SK-N-SH (cell line): ENCODE measurements at regions not wholly inside any gene's neighbourhood (a gene's known extent, or its start where the extent isn't known, plus 50 kb on each side); places are given as distances from the start of the nearest gene placed in this dataset.

ENCODE experiments used
- NRF1 ChIP-seq: IDR thresholded peaks from 2 replicates; pipeline ENCODE4 v1.6.1; 2012; ENCODE audit warnings: low read depth, mild to moderate bottlenecking, low read length
- POLR2AphosphoS5 ChIP-seq: IDR thresholded peaks from 2 replicates; pipeline ENCODE4 v1.6.1; 2012; ENCODE audit warnings: low read depth, low read length
- RAD21 ChIP-seq: IDR thresholded peaks from 2 replicates; pipeline ENCODE4 v1.6.1; 2012; ENCODE audit warnings: mild to moderate bottlenecking, low read length
- RCOR1 ChIP-seq: fragments of 150-350 bp; IDR thresholded peaks from 2 replicates; pipeline ENCODE4 v1.6.1; 2017; ENCODE audit warnings: antibody characterized with exemption, low read length
- REST ChIP-seq: IDR thresholded peaks from 2 replicates; pipeline ENCODE4 v1.6.1; 2012; ENCODE audit warnings: mild to moderate bottlenecking, low read depth, low read length, moderate library complexity
- TAF1 ChIP-seq: IDR thresholded peaks from 2 replicates; pipeline ENCODE4 v1.6.1; 2012; ENCODE audit warnings: low read depth, mild to moderate bottlenecking, low read length, moderate library complexity, borderline replicate concordance
- USF2 ChIP-seq: fragments of 150-350 bp; IDR thresholded peaks from 2 replicates; pipeline ENCODE4 v1.6.1; 2017; ENCODE audit warnings: antibody characterized with exemption, low read length, low read depth, borderline replicate concordance
- TF ChIP-seq, protein P1 (sequence below): fragments of 200-600 bp; sonication (generic); IDR thresholded peaks from 2 replicates; pipeline ENCODE4 v1.6.1; 2017; ENCODE audit warnings: antibody characterized with exemption, mild to moderate bottlenecking, moderate library complexity

DNA sequence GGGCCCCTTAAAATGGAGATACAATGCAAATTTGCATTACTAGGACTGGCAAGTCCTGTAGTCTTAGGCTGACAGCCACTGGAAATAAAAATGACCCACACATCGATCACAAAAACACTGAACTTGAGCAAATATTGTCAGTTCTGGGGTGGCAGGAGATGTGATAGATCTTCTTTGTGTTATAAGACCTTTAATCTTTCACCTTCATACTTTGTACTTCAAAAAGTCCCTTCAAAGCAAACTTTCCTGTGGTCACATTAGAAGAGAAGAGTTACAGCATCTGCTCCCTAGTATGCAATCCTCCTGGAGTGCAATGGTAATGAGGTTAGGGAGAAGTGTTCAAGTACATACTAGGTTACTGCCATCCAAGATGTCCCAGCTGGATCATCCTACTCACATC is 149.4 kb upstream of the KCNMB2 start:
- TF ChIP-seq, protein P1, sequence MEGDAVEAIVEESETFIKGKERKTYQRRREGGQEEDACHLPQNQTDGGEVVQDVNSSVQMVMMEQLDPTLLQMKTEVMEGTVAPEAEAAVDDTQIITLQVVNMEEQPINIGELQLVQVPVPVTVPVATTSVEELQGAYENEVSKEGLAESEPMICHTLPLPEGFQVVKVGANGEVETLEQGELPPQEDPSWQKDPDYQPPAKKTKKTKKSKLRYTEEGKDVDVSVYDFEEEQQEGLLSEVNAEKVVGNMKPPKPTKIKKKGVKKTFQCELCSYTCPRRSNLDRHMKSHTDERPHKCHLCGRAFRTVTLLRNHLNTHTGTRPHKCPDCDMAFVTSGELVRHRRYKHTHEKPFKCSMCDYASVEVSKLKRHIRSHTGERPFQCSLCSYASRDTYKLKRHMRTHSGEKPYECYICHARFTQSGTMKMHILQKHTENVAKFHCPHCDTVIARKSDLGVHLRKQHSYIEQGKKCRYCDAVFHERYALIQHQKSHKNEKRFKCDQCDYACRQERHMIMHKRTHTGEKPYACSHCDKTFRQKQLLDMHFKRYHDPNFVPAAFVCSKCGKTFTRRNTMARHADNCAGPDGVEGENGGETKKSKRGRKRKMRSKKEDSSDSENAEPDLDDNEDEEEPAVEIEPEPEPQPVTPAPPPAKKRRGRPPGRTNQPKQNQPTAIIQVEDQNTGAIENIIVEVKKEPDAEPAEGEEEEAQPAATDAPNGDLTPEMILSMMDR: no peak
- no peak for TF ChIP-seq TAF1
- no peak for TF ChIP-seq RAD21
- no peak for TF ChIP-seq NRF1
- TF ChIP-seq REST: no peak
- no peak for TF ChIP-seq POLR2AphosphoS5
- no peak for TF ChIP-seq RCOR1
- no peak for TF ChIP-seq USF2
